Lower lobe of right lung (tissue), 2 donors: ENCODE measurements at regions not wholly inside any gene's neighbourhood (a gene's known extent, or its start where the extent isn't known, plus 50 kb on each side); places are given as distances from the start of the nearest gene placed in this dataset.
"Not testable (repeated sequence)": the region's sequence is repeated elsewhere in the genome, so short reads cannot be mapped to it uniquely, and the experiment has no call there.

Experiments
- ATAC-seq, 2 donors: fragments of 200-7000 bp; cut with Tn5 transposase; one replicate each; pipeline ENCODE4 v1.9.1; 2020 to 2022; ENCODE audit warnings: mild to moderate bottlenecking in 2 of 2, moderate library complexity in 2 of 2
- DNase-seq: peaks from one replicate; pipeline ENCODE4 v3.0.0-alpha.2; 2020
- H3K27ac ChIP-seq: fragments of 200-600 bp; one replicate; pipeline ENCODE4 v1.8.0; 2022
- H3K27me3 ChIP-seq: fragments of 200-600 bp; one replicate; pipeline ENCODE4 v1.8.0; 2022; ENCODE audit warnings: low read depth
- H3K36me3 ChIP-seq: fragments of 200-600 bp; one replicate; pipeline ENCODE4 v1.8.0; 2022; ENCODE audit warnings: mild to moderate bottlenecking
- H3K4me1 ChIP-seq: fragments of 200-600 bp; one replicate; pipeline ENCODE4 v1.8.0; 2022
- H3K4me3 ChIP-seq: fragments of 200-600 bp; one replicate; pipeline ENCODE4 v1.8.0; 2022; ENCODE audit warnings: mild to moderate bottlenecking
- H3K9me3 ChIP-seq: fragments of 200-600 bp; one replicate; pipeline ENCODE4 v1.8.0; 2022
- intact Hi-C: fragments of 100-400 bp; cut with DNase I; formaldehyde crosslinking; loops from one replicate; pipeline ENCODE4 v1.11.0; 2022
- TF ChIP-seq, protein P1 (sequence below): fragments of 200-600 bp; IDR thresholded peaks from one replicate; pipeline ENCODE4 v1.8.0; 2022; ENCODE audit warnings: antibody characterized with exemption, mild to moderate bottlenecking
- donor health status: DM: no; HTN: yes; CAD: no; lungs with severe emphysema.

GRCh38 chr7:119620769-119621168 lies 652.2 kb upstream of the KCND2 start:
- no peaks in the 10 kb centered on the region for H3K36me3 ChIP-seq
- H3K27ac ChIP-seq: no peak overlapping the region
- intact Hi-C loops: no loop called here
- H3K9me3 ChIP-seq: no peaks in the 10 kb centered on the region
- no peaks in the 10 kb centered on the region for H3K4me1 ChIP-seq
- H3K27me3 ChIP-seq: no peaks in the 10 kb centered on the region
- H3K4me3 ChIP-seq: no peak overlapping the region
- DNase-seq (no peak), ATAC-seq (no peak)
- TF ChIP-seq, protein P1, sequence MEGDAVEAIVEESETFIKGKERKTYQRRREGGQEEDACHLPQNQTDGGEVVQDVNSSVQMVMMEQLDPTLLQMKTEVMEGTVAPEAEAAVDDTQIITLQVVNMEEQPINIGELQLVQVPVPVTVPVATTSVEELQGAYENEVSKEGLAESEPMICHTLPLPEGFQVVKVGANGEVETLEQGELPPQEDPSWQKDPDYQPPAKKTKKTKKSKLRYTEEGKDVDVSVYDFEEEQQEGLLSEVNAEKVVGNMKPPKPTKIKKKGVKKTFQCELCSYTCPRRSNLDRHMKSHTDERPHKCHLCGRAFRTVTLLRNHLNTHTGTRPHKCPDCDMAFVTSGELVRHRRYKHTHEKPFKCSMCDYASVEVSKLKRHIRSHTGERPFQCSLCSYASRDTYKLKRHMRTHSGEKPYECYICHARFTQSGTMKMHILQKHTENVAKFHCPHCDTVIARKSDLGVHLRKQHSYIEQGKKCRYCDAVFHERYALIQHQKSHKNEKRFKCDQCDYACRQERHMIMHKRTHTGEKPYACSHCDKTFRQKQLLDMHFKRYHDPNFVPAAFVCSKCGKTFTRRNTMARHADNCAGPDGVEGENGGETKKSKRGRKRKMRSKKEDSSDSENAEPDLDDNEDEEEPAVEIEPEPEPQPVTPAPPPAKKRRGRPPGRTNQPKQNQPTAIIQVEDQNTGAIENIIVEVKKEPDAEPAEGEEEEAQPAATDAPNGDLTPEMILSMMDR: no peak

GRCh38 chr7:119623427-119623826 lies 649.5 kb upstream of the KCND2 start:
- Histone ChIP-seq H3K27me3 (no peaks in the 10 kb centered on the region), H3K4me3 (no peak overlapping the region), H3K9me3 (no peaks in the 10 kb centered on the region), H3K27ac (no peak overlapping the region), H3K4me1 (no peaks in the 10 kb centered on the region), H3K36me3 (no peaks in the 10 kb centered on the region)
- DNase-seq: no peak
- ATAC-seq: no peak
- intact Hi-C loops: no loop called here
- TF ChIP-seq, protein P1: no peak

DNA sequence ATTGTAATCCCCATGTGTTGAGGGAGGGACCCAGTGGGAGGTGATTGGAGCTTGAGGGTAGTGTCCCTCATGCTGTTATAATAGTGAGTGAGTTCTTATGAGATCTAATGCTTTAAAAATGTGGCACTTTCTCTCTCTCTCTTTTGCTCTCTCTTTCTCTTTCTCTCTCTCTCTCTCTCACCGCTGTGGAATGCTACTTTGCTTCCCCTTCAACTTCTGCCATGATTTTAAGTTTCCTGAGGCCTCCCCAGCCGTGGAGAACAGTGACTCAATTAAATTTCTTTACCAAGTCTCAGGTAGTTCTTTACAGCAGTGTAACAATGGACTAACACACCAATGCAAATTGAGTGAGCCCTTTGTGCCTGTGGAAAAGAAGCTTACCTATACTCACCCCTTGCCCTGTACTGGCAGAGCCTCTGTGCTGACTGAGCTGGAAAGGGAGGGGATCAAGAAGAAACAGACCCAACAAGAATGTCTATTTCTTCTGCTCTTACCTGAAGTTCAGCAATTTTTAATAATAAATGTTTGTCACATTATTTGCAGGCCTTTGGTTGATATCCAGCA lies 642.5 kb upstream of the KCND2 start:
- Histone ChIP-seq H3K27ac (no peak overlapping the region), H3K9me3 (no peaks in the 10 kb centered on the region), H3K27me3 (no peaks in the 10 kb centered on the region), H3K4me1 (no peaks in the 10 kb centered on the region), H3K36me3 (no peaks in the 10 kb centered on the region), H3K4me3 (no peak overlapping the region)
- intact Hi-C loops: no loop called here
- ATAC-seq: no peak
- TF ChIP-seq, protein P1: no peak
- no peak for DNase-seq

DNA sequence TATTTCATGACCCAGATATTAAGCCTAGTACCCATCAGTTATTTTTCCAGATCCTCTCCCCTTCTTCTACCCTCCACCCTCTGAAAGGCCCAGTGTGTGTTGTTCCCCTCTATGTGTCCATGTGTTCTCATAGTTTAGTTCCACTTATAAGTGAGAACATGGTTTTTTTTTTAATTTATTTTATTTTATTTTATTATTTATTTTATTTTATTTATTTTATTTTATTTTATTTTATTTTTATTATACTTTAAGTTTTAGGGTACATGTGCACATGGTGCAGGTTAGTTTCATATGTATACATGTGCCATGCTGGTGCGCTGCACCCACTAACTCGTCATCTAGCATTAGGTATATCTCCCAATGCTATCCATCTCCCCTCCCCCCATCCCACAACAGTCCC lies 639.2 kb upstream of the KCND2 start:
- H3K27me3 ChIP-seq, H3K27ac ChIP-seq, DNase-seq, H3K4me1 ChIP-seq, H3K9me3 ChIP-seq, intact Hi-C loops, ATAC-seq, H3K4me3 ChIP-seq, H3K36me3 ChIP-seq: not testable (repeated sequence)

GRCh38 chr7:119640326-119640725 lies 632.6 kb upstream of the KCND2 start:
- H3K4me3 ChIP-seq: no peak overlapping the region
- no peaks in the 10 kb centered on the region for H3K4me1 ChIP-seq
- TF ChIP-seq, protein P1: no peak
- no peaks in the 10 kb centered on the region for H3K9me3 ChIP-seq
- H3K36me3 ChIP-seq: no peaks in the 10 kb centered on the region
- intact Hi-C loops: no loop called here
- no peak overlapping the region for H3K27ac ChIP-seq
- no peak for DNase-seq
- no peak for ATAC-seq
- H3K27me3 ChIP-seq: no peaks in the 10 kb centered on the region

GRCh38 chr7:119640861-119641260 lies 632.1 kb upstream of the KCND2 start:
- ATAC-seq (no peak), DNase-seq (no peak)
- Histone ChIP-seq H3K4me1 (no peaks in the 10 kb centered on the region), H3K27me3 (no peaks in the 10 kb centered on the region), H3K9me3 (no peaks in the 10 kb centered on the region), H3K27ac (no peak overlapping the region), H3K36me3 (no peaks in the 10 kb centered on the region), H3K4me3 (no peak overlapping the region)
- TF ChIP-seq, protein P1: no peak
- intact Hi-C loops: no loop called here
